HFF-Myc (cell line): ENCODE measurements at regions not wholly inside any gene's neighbourhood (a gene's known extent, or its start where the extent isn't known, plus 50 kb on each side); places are given as distances from the start of the nearest gene placed in this dataset.

Source experiments
- DNase-seq: peaks from one replicate; pipeline ENCODE4 v3.0.0-alpha.2; 2011; ENCODE audit warnings: low read depth; ENCODE audit errors: extremely low read depth
- H3K4me3 ChIP-seq: replicated peaks from 2 replicates; pipeline ENCODE4 v1.5.1; 2011; ENCODE audit warnings: low read depth, mild to moderate bottlenecking, control low read depth, low read length
- CTCF ChIP-seq: IDR thresholded peaks from 2 replicates; pipeline ENCODE4 v1.5.1; 2012; ENCODE audit warnings: mild to moderate bottlenecking, low read depth, low read length, control low read depth; ENCODE audit errors: missing control alignments

- H3K4me3 ChIP-seq, result no peak overlapping the region
- DNase-seq, result no peak
- no peak for TF ChIP-seq CTCF
These were observed 1139.2 kb upstream of the GJE1 start for GRCh38 chr6:140993515-140993914.

DNA sequence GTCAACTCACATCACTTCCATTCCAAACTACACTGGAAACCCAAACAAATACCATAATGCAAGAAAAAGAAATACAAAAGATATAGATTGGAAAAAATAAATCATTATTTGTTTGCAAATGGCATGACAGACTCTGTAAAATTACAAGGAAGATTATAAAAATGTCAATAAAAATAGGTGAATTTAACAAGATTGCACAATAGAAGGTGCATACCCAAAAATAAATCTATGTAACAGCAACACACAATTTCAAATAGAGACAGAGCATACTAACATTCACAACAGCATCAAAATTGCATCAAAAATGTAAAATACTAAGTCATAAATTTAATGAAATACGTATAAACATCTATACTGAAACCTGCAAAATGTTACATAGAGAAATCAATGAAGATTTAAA is 1140.0 kb upstream of the GJE1 start:
- TF ChIP-seq CTCF, result no peak
- H3K4me3 ChIP-seq, result no peak overlapping the region
- DNase-seq, result no peak

DNA sequence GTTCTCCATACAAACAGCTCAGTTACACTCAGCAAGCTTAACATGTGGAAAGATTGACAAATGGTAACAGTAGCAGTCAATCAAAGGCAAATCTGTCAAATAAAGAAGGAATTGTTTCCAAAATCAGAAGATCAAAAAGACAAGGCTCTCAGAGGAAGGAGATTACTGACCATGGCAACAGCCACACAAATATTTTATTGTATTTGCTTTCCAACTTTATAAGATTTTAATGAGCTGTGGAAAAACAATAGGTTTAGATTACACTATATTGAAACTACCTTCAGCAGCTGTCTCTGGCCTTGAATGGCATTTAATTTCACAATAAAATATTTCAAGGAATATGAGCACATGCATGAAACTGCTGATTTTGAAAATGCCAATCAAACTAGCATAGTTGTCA is 1143.9 kb upstream of the GJE1 start:
- TF ChIP-seq CTCF, result no peak
- no peak overlapping the region for H3K4me3 ChIP-seq
- no peak for DNase-seq

- no peak overlapping the region for H3K4me3 ChIP-seq
- no peak for DNase-seq
- no peak for TF ChIP-seq CTCF
These were observed 1145.2 kb upstream of the GJE1 start for GRCh38 chr6:140987364-140988155.

GRCh38 chr6:140985679-140986275 is 1146.9 kb upstream of the GJE1 start:
- H3K4me3 ChIP-seq, result no peak overlapping the region
- no peak for TF ChIP-seq CTCF
- DNase-seq, result no peak

DNA sequence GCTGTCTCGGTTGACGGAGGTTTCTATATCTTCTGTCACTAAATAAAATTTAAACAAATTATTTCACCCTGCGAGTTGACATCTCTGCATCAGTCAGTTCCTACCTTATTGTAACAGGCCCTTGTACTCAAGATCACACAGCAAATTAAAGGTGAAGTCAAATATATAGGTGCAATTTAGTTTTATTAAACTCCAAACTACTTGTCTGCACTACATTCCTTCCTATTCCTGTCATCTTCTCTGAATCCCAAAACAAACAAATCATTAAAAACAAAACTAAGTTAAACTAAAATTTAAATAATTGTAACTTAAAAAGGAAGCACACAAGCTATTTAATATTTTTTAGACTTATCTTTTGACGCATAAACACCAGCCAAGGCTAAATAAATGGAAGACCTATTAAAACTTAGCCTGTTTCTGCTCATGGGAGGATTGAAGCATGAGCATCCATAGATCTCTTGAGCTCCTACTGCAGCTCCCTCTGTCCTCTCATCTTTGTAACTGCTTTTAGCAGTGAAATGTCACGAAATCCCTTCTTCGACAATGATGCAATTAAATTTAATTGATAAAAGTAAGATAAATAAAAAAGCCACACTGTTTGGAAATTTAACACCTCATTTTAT is 1152.3 kb upstream of the GJE1 start:
- TF ChIP-seq CTCF, result no peak
- no peak overlapping the region for H3K4me3 ChIP-seq
- no peak for DNase-seq
